Body of pancreas (tissue), 4 donors: ENCODE measurements at regions not wholly inside any gene's neighbourhood (a gene's known extent, or its start where the extent isn't known, plus 50 kb on each side); places are given as distances from the start of the nearest gene placed in this dataset.

Experiments
- CTCF ChIP-seq, 7 experiments: fragments of 450-650 bp in 4 of 7; fragments of 200-600 bp in 3 of 7; sonication (generic) in 3 of 7; IDR thresholded peaks; one replicate each; pipeline ENCODE4 v1.5.1; 2016 to 2019; ENCODE audit warnings: antibody characterized with exemption in 7 of 7
- POLR2A ChIP-seq, 3 donors: fragments of 450-650 bp; IDR thresholded peaks; one replicate each; pipeline ENCODE4 v1.6.1; 2016; ENCODE audit warnings: antibody characterized with exemption in 3 of 3, mild to moderate bottlenecking in 2 of 3

DNA sequence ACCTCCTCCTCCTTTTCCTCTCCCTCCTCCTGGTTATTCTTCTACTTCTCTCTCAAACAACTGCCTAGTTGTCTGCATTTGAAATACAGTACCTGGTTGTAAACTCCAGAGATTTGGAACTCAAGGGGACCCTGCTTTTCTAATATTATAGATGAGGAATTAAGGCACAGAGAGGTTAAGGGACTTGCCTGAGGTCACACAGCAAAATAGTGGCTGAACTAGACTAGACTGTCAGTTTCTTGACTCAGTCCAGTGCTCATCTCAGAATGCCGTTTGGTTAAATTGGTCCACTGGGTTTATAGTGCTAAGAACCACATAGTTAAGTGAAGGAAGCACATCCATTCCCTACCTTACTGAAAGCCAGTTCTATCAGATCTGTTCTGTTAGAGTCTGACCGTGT, 105.9 kb upstream of the VASH1 start:
- TF ChIP-seq CTCF (IDR thresholded peaks at IDR 0.05): no peak
- TF ChIP-seq POLR2A (IDR thresholded peaks at IDR 0.05): no peak
